ENCODE measurements at regions not wholly inside any gene's neighbourhood (a gene's known extent, or its start where the extent isn't known, plus 50 kb on each side); places are given as distances from the start of the nearest gene placed in this dataset.
"Not testable (repeated sequence)": the region's sequence is repeated elsewhere in the genome, so short reads cannot be mapped to it uniquely, and the experiment has no call there.

DNA sequence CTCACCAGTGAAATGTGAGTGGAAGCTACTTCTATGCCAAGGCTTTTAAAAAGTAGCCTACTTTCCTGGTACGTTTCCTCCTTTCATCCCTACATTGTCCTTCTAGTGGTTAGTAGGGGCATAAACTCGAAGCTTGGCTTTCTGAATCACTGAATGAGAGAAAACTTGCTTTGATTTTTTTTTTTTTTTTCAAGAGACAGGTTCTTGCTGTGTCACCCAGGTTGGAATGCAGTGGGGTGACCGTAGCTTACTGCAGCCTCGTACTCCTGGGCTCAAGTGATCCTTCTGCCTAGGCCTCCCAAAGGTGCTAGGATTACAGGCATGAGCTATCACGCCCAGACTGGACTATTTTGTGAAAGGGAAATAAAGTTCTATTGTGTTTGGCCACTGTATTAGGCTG is 89.1 kb upstream of the IGFBP7 start:
- no peak for DNase-seq

DNA sequence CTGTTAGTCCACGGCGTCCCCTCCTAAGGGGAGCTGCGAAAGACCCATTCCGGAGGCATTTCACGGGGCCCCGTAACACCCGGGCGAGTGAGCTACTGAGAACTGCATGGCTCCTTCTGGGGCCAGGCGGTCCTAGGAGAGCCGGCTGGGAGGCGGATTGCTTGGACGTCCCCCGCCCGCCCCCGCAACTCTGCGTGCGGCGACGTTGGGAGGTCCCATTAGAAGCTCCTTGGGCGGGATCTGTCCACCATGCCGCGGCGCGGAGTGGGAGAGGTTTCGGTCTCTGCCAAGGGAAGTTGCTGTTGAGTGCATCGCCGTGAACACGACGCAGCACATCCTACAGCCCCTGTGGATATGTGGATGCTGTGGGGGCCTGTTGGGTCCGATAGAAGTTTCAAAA is 85.4 kb upstream of the IGFBP7 start:
- DNase-seq, result no peak

GRCh38 chr4:57194068-57194611 is 84.0 kb upstream of the IGFBP7 start:
- peak; percentile 72 for DNase-seq

- DNase-seq, result no peak
Measured at GRCh38 chr4:57193209-57193810, 83.1 kb upstream of the IGFBP7 start.

GRCh38 chr4:57191523-57192034 is 81.4 kb upstream of the IGFBP7 start:
- DNase-seq, result no peak

GRCh38 chr4:57190601-57191481 is 80.7 kb upstream of the IGFBP7 start:
- peak; percentile 63 for DNase-seq

DNA sequence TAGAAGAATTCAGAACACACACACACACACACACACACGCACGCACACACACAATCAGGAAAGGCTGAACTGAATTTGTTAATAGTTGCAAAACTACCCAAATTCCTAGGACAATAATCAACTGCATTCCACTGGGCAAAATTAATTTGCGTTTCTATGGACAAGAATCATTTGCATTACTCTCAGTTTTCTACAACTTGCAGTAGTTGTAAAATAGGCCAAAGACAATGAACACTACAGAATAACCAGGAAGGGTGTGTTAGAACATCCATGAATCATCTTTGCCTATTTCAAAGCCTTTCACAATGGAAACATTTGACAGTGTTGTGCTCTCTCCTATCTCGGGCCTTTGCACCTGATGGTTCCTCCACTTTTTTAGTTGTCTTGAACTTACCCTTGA is 77.1 kb upstream of the IGFBP7 start:
- no peak for DNase-seq

GRCh38 chr4:57184378-57185029 is 74.3 kb upstream of the IGFBP7 start:
- no peak for DNase-seq

GRCh38 chr4:57182132-57182874 is 72.1 kb upstream of the IGFBP7 start:
- no peak for DNase-seq

DNA sequence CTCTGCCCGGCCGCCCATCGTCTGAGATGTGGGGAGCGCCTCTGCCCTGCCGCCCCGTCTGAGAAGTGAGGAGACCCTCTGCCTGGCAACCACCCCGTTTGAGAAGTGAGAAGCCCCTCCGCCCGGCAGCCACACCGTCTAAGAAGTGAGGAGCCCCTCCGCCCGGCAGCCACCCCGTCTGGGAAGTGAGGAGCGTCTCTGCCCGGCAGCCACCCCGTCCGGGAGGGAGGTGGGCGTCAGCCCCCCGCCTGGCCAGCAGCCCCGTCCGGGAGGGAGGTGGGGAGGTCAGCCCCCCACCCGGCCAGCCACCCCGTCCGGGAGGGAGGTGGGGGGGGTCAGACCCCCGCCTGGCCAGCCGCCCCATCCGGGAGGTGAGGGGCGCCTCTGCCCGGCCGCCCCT is 63.0 kb upstream of the IGFBP7 start:
- DNase-seq, result not testable (repeated sequence)

DNA sequence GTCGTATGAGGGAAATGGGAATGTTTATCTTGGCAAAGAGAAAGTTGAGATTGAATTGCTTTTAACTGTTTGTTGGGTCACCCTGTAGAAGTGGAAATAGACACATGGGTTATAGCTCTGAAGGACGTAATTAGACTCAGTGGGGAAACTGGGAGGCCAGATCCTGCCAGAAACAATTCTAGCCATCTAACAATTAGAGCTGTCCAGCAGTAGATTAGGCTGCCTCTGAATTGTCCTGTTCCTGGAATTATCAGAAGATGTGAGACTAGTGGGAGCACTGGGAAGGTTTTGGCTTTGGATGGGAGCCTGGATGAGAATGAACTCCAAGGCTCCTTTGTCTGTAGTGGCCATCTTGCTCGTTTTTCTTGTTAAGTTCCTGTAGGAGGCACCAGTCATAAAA is 61.9 kb upstream of the IGFBP7 start:
- no peak for DNase-seq

DNA sequence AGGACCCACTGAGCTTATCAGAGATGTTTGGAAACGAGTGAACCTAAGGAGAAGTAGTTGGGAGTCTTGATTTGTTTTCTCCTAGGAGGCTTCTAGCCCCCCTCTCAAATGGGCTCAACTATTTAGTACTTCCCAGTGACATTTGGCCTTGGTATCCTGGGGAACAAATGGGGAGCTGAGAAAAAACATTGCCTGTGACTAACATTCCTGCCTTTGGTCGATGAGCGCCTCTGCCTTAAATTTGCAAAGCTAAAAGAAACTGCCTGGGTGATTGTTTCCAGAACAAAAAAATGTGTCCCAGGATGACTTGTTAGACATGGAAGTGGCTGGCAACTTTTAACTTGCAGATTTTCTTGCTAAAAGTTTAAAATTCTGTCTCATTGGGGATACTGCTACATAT is 58.8 kb upstream of the IGFBP7 start:
- DNase-seq, result no peak

DNA sequence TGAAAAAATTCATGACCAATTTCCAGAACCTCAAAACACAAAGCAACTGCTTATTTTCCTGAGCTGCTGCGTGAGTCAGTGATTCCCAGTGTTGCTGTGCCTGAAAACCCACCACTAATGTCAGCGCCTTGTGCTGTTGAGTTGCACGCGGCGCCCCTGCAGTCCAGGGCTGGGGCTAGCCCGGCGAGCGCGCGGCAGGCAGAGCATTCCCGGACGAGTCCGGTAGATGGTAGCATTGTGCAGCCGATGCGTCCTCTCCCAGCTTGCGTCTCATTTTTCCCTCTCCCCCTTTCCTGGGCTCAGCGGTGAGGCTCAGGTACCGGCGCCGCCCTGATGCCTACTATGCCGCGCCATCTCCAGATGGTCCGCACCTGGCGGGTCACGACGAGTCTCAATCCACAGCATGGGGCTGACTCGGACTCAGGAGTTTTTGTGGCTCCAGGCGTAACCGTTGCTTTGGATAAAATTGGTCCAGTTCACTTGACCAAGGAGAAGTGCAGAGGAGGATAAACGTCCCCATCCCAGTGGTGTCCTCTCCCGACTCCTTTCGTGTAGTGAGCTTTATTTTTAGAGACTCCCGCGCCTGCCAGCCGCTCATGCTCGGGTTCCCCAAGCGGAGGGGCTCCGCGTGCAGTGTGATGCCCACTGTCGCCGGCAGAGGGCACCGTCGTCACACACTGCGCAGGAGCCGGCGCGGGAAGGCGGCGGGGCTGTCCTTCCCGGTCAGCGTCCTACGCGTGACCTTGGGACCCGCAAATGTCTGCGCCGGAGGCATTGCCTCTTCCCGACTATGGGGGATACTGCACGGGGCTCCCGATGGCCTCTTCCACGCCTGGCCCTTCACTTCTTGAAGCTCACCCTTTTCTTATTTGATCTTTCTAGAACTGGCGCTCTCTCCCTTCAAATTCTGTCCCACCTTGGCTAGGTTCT is 53.6 kb upstream of the IGFBP7 start:
- peak; percentile 96 for DNase-seq

- DNase-seq, result no peak
Measured at GRCh38 chr4:57162499-57163019, 52.4 kb upstream of the IGFBP7 start.

All from retina (tissue), 1 donor.